H9 (cell line): ENCODE measurements at regions not wholly inside any gene's neighbourhood (a gene's known extent, or its start where the extent isn't known, plus 50 kb on each side); places are given as distances from the start of the nearest gene placed in this dataset.

ENCODE experiments used
- DNase-seq: peaks from one replicate; pipeline ENCODE4 v3.0.0-alpha.2; 2017
- H2AFZ ChIP-seq: one replicate; pipeline ENCODE4 v1.6.1; 2013; ENCODE audit warnings: mild to moderate bottlenecking, low read length, control low read depth, moderate library complexity
- H2AK5ac ChIP-seq: 2 replicates; pipeline ENCODE4 v1.6.1; 2013; ENCODE audit warnings: low read length, control low read depth, mixed read lengths; ENCODE audit not compliant: insufficient read length
- H2BK120ac ChIP-seq: one replicate; pipeline ENCODE4 v1.6.1; 2013; ENCODE audit warnings: low read depth, mild to moderate bottlenecking, low read length, control low read depth, inconsistent platforms; ENCODE audit not compliant: poor library complexity, severe bottlenecking
- H2BK12ac ChIP-seq: 2 replicates; pipeline ENCODE4 v1.6.1; 2013; ENCODE audit warnings: low read length, control low read depth, mixed read lengths, low read depth; ENCODE audit not compliant: insufficient read length
- H2BK15ac ChIP-seq: 2 replicates; pipeline ENCODE4 v1.6.1; 2013; ENCODE audit warnings: low read depth, low read length, control low read depth
- H2BK20ac ChIP-seq: one replicate; pipeline ENCODE4 v1.6.1; 2013; ENCODE audit warnings: low read depth, mild to moderate bottlenecking, low read length, control low read depth, inconsistent platforms; ENCODE audit not compliant: poor library complexity, severe bottlenecking
- H2BK5ac ChIP-seq: 2 replicates; pipeline ENCODE4 v1.6.1; 2013; ENCODE audit warnings: low read length, control low read depth, mixed read lengths; ENCODE audit not compliant: insufficient read length
- H3K14ac ChIP-seq: 2 replicates; pipeline ENCODE4 v1.6.1; 2013; ENCODE audit warnings: low read length, control low read depth; ENCODE audit not compliant: insufficient read depth
- H3K18ac ChIP-seq: 2 replicates; pipeline ENCODE4 v1.6.1; 2013; ENCODE audit warnings: low read depth, mild to moderate bottlenecking, mixed read lengths, low read length, control low read depth; ENCODE audit not compliant: insufficient read length
- H3K23ac ChIP-seq: 2 replicates; pipeline ENCODE4 v1.6.1; 2013; ENCODE audit warnings: low read length, control low read depth, mixed read lengths, low read depth; ENCODE audit not compliant: insufficient read length
- H3K23me2 ChIP-seq: 2 replicates; pipeline ENCODE4 v1.6.1; 2013; ENCODE audit warnings: low read depth, mild to moderate bottlenecking, mixed read lengths, low read length, control low read depth; ENCODE audit not compliant: insufficient read length, poor library complexity, severe bottlenecking
- H3K27ac ChIP-seq: 2 replicates; pipeline ENCODE4 v1.5.1; 2013; ENCODE audit warnings: low read length, control low read depth, mixed read lengths, low read depth; ENCODE audit not compliant: insufficient read length
- H3K27me3 ChIP-seq: 2 replicates; pipeline ENCODE4 v1.6.1; 2013; ENCODE audit warnings: low read length, control low read depth, inconsistent platforms; ENCODE audit not compliant: insufficient read depth
- H3K4ac ChIP-seq: 2 replicates; pipeline ENCODE4 v1.6.1; 2013; ENCODE audit warnings: low read depth, mild to moderate bottlenecking, control low read depth, inconsistent platforms, low read length, moderate library complexity
- H3K4me1 ChIP-seq: 2 replicates; pipeline ENCODE4 v1.6.1; 2013; ENCODE audit warnings: low read length, control low read depth, inconsistent platforms; ENCODE audit not compliant: insufficient read depth
- H3K4me2 ChIP-seq: 2 replicates; pipeline ENCODE4 v1.6.1; 2013; ENCODE audit warnings: low read length, control low read depth, mixed read lengths; ENCODE audit not compliant: insufficient read length, insufficient read depth
- H3K56ac ChIP-seq: 2 replicates; pipeline ENCODE4 v1.6.1; 2013; ENCODE audit warnings: low read depth, mild to moderate bottlenecking, mixed read lengths, low read length, control low read depth; ENCODE audit not compliant: insufficient read length
- H3K79me1 ChIP-seq: 2 replicates; pipeline ENCODE4 v1.6.1; 2013; ENCODE audit warnings: low read depth, mild to moderate bottlenecking, moderate library complexity, low read length, control low read depth, inconsistent platforms; ENCODE audit not compliant: insufficient read depth, poor library complexity, severe bottlenecking
- H3K79me2 ChIP-seq: 2 replicates; pipeline ENCODE4 v1.6.1; 2013; ENCODE audit warnings: low read length, control low read depth, inconsistent platforms; ENCODE audit not compliant: insufficient read depth
- H3K9ac ChIP-seq: 2 replicates; pipeline ENCODE4 v1.6.1; 2013; ENCODE audit warnings: low read length, control low read depth, mixed read lengths; ENCODE audit not compliant: insufficient read length; ENCODE audit errors: extremely low read depth
- H3K9me3 ChIP-seq: one replicate; pipeline ENCODE4 v1.6.1; 2013; ENCODE audit warnings: low read depth, low read length, inconsistent platforms; ENCODE audit not compliant: control insufficient read depth
- H3T11ph ChIP-seq: one replicate; pipeline ENCODE4 v1.6.1; 2013; ENCODE audit warnings: mild to moderate bottlenecking, low read length, control low read depth, inconsistent platforms
- H4K20me1 ChIP-seq: one replicate; pipeline ENCODE4 v1.6.1; 2013; ENCODE audit not compliant: control insufficient read depth, insufficient read length, insufficient read depth
- H4K5ac ChIP-seq: 2 replicates; pipeline ENCODE4 v1.6.1; 2013; ENCODE audit warnings: low read depth, mild to moderate bottlenecking, mixed read lengths, low read length, control low read depth; ENCODE audit not compliant: insufficient read length
- H4K8ac ChIP-seq: replicated peaks from 2 replicates; pipeline ENCODE4 v1.6.1; 2013; ENCODE audit warnings: low read length, control low read depth, mixed read lengths, low read depth; ENCODE audit not compliant: insufficient read length
- H4K91ac ChIP-seq: 2 replicates; pipeline ENCODE4 v1.6.1; 2013; ENCODE audit warnings: low read depth, mild to moderate bottlenecking, moderate library complexity, mixed read lengths, low read length, control low read depth; ENCODE audit not compliant: insufficient read length
- H3K27ac Mint-ChIP-seq, 3 experiments: 2 replicates in 2 of 3; 3 replicates in 1 of 3; pipeline ENCODE4 v1.8.0; 2020 to 2021; ENCODE audit warnings: mixed read lengths in 3 of 3, mild to moderate bottlenecking in 1 of 3, moderate library complexity in 1 of 3
- H3K27me3 Mint-ChIP-seq: 2 replicates; pipeline ENCODE4 v1.8.0; 2021; ENCODE audit warnings: low read depth, mild to moderate bottlenecking, moderate library complexity, mixed read lengths
- H3K36me3 Mint-ChIP-seq, 3 experiments: 2 replicates in 2 of 3; 3 replicates in 1 of 3; pipeline ENCODE4 v1.8.0; 2020 to 2021; ENCODE audit warnings: low read depth in 3 of 3, mixed read lengths in 3 of 3; ENCODE audit not compliant: insufficient read depth in 1 of 3
- H3K4me1 Mint-ChIP-seq, 2 experiments: 2 replicates each; pipeline ENCODE4 v1.8.0; 2020; ENCODE audit warnings: mixed read lengths in 2 of 2
- H3K4me3 Mint-ChIP-seq, 2 experiments: 2 replicates in 1 of 2; 3 replicates in 1 of 2; pipeline ENCODE4 v1.8.0; 2020 to 2021; ENCODE audit warnings: mild to moderate bottlenecking in 2 of 2, mixed read lengths in 2 of 2, moderate library complexity in 1 of 2
- H3K9me3 Mint-ChIP-seq, 2 experiments: 2 replicates in 1 of 2; 3 replicates in 1 of 2; pipeline ENCODE4 v1.8.0; 2020; ENCODE audit warnings: mild to moderate bottlenecking in 2 of 2, mixed read lengths in 2 of 2, moderate library complexity in 1 of 2
- WGBS: extraction: QIAGEN DNeasy Blood & Tissue Kit; methylation state at CpG from one replicate; pipeline ENCODE4 v1.1.7; 2013; ENCODE audit warnings: missing lambda C conversion rate, low lambda C conversion rate, mixed read lengths; ENCODE audit not compliant: insufficient read length; ENCODE audit errors: extremely low coverage; 5-methylcytosine and 5-hydroxymethylcytosine counted together
- TF ChIP-seq, protein P1 (sequence below): fragments of 200-600 bp; sonication (generic); conservative IDR thresholded peaks from 3 replicates; pipeline ENCODE4 v1.8.0; 2021; ENCODE audit warnings: antibody characterized with exemption, mild to moderate bottlenecking

- TF ChIP-seq, protein P1, sequence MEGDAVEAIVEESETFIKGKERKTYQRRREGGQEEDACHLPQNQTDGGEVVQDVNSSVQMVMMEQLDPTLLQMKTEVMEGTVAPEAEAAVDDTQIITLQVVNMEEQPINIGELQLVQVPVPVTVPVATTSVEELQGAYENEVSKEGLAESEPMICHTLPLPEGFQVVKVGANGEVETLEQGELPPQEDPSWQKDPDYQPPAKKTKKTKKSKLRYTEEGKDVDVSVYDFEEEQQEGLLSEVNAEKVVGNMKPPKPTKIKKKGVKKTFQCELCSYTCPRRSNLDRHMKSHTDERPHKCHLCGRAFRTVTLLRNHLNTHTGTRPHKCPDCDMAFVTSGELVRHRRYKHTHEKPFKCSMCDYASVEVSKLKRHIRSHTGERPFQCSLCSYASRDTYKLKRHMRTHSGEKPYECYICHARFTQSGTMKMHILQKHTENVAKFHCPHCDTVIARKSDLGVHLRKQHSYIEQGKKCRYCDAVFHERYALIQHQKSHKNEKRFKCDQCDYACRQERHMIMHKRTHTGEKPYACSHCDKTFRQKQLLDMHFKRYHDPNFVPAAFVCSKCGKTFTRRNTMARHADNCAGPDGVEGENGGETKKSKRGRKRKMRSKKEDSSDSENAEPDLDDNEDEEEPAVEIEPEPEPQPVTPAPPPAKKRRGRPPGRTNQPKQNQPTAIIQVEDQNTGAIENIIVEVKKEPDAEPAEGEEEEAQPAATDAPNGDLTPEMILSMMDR: no peak
- no peak overlapping the region for H3K27ac Mint-ChIP-seq
- no peaks in the 10 kb centered on the region for H3K27me3 Mint-ChIP-seq
- no peak overlapping the region for H2BK15ac ChIP-seq
- H3K9me3 Mint-ChIP-seq: no peaks in the 10 kb centered on the region; a peak in 1 of 5 replicates
- H2BK120ac ChIP-seq: no peak overlapping the region
- H3K79me2 ChIP-seq: no peaks in the 10 kb centered on the region
- no peaks in the 10 kb centered on the region for H3K27me3 ChIP-seq
- no peaks in the 10 kb centered on the region for H3K79me1 ChIP-seq
- H4K8ac ChIP-seq: no peak overlapping the region
- H3K27ac ChIP-seq: no peak overlapping the region
- no peaks in the 10 kb centered on the region for H3K4me1 ChIP-seq
- no peak overlapping the region for H3K18ac ChIP-seq
- no peak overlapping the region for H4K91ac ChIP-seq
- no peaks in the 10 kb centered on the region for H3K23me2 ChIP-seq
- no peak overlapping the region for H2AFZ ChIP-seq
- no peak overlapping the region for H2AK5ac ChIP-seq
- H4K5ac ChIP-seq: no peak overlapping the region
- no peak overlapping the region for H3K4ac ChIP-seq
- H3K4me2 ChIP-seq: no peak overlapping the region
- no peak overlapping the region for H2BK12ac ChIP-seq
- no peak overlapping the region for H3K14ac ChIP-seq
- no peak overlapping the region for H3K4me3 Mint-ChIP-seq
- H3K23ac ChIP-seq: no peak overlapping the region
- no peak overlapping the region for H3K9ac ChIP-seq
- no peaks in the 10 kb centered on the region for H3K9me3 ChIP-seq
- peaks cover 3 to 4% of the 10 kb centered on the region in 2 experiments for H3K4me1 Mint-ChIP-seq
- no peak overlapping the region for H3T11ph ChIP-seq
- no peak overlapping the region for H3K56ac ChIP-seq
- H2BK5ac ChIP-seq: no peak overlapping the region
- WGBS: no CpG with 5 or more reads among the region's 4 CpGs
- no peak for DNase-seq
- no peaks in the 10 kb centered on the region for H3K36me3 Mint-ChIP-seq
- H4K20me1 ChIP-seq: no peaks in the 10 kb centered on the region
- no peak overlapping the region for H2BK20ac ChIP-seq
Observed at GRCh38 chr4:11598591-11598990, 169.9 kb upstream of the HS3ST1 start.
